ENCODE measurements at regions not wholly inside any gene's neighbourhood (a gene's known extent, or its start where the extent isn't known, plus 50 kb on each side); places are given as distances from the start of the nearest gene placed in this dataset.
"Not testable (repeated sequence)": the region's sequence is repeated elsewhere in the genome, so short reads cannot be mapped to it uniquely, and the experiment has no call there.

DNA sequence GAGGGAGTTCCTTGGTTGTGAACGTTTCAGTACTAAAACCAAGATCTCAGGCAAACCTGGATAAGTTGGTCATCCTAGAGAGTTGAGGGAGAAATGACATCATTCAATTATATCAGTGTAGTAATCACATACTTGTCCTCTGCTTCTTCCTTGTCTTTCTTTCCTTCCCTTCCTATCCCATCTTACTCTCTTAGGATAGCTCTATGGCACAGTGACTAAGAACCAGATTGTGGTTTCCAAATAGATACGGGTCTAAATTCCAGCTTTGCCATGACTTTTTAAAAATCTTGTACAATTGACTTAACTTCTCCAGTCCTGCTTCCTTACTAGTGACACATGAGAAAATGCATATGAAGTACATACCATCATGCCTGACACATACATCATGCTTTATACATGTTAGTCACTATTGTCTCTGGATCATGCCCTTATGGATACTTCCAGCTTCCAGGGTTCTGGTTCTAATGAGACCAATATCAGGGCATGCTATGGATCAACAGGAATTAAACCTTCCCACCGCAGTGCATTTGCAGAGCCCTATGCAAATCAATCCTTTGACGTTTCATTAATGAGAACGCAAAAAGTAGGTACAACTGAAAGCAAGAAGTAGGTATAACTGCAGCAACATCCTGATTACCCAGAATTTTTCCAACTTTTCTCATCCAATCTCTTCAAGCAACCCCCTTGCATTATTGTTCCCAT lies 168.0 kb upstream of the KLF7 start:
- H3K4me3 ChIP-seq, result no peak overlapping the region
- no peaks in the 10 kb centered on the region for H3K4me1 ChIP-seq
- H3K27me3 ChIP-seq, result no peaks in the 10 kb centered on the region
- no peak for DNase-seq
- no peak overlapping the region for H3K27ac ChIP-seq
- no peaks in the 10 kb centered on the region for H3K36me3 ChIP-seq
- H3K9me3 ChIP-seq (replicated peaks), result no peaks in the 10 kb centered on the region

DNA sequence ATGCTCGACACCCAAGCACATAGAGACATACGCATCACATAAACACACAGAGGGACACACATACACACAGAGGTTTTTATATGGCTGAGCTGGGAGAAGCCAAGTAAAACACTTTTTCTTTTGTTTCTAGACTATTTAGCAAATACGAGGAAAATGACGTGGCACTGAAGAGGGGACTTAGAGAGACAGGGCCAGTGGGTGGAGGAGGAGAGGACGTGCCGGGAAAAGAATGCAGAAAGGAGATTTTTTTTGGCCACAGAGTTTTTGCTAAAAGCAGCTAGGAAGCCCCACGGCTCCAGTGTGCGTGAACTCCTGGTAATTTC lies 168.5 kb upstream of the KLF7 start:
- H3K4me1 ChIP-seq, result no peaks in the 10 kb centered on the region
- peak overlapping the region; percentile 33 for H3K4me3 ChIP-seq
- 0 out of 2 replicates have a peak overlapping the region, but pooled peaks have one; percentile 12 for H3K27ac ChIP-seq
- no peaks in the 10 kb centered on the region for H3K36me3 ChIP-seq
- no peak for DNase-seq
- no peaks in the 10 kb centered on the region for H3K9me3 ChIP-seq (replicated peaks)
- no peaks in the 10 kb centered on the region for H3K27me3 ChIP-seq

DNA sequence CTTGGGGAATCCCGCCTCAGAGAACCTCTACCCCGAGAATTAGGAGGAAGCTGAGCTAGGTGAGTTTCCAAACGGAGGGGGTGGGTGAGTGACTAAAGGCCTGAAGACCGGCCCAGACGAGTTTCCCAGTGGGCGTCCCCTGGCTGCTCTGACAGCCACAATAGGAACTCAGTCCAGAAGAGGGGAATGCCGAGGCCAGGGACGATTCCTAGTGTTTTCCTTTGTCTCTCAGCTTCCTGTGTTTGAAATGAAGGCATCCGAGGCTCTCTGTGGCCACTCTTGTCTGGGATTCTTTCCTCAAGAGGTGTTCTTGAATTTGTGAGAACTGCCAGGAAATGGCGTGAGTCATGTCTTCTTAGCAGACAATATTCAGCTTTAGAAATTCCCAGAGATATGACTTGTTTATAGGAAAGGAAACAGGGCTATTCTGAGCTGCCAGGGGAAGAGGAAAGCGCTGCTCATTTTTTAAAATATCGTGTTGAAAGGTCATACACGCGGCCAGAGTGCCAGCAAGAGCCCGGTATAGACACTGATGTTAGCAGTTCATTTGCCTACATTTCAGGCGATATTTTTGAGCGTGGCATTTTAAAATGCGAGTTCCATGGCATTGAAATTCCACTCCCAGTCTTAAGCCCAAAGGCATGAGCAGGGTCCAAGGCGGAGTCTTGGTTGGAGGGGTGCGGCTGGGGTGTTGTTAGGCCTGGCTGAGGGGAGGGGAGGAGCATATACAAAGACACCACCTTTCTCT lies 169.1 kb upstream of the KLF7 start:
- no peaks in the 10 kb centered on the region for H3K4me1 ChIP-seq
- peak; percentile 26 to 42 for DNase-seq
- no peaks in the 10 kb centered on the region for H3K9me3 ChIP-seq (replicated peaks)
- H3K4me3 ChIP-seq, result peak overlapping the region; percentile 33
- no peaks in the 10 kb centered on the region for H3K27me3 ChIP-seq
- H3K27ac ChIP-seq, result 0 out of 2 replicates have a peak overlapping the region, but pooled peaks have one; percentile 12
- no peaks in the 10 kb centered on the region for H3K36me3 ChIP-seq

DNA sequence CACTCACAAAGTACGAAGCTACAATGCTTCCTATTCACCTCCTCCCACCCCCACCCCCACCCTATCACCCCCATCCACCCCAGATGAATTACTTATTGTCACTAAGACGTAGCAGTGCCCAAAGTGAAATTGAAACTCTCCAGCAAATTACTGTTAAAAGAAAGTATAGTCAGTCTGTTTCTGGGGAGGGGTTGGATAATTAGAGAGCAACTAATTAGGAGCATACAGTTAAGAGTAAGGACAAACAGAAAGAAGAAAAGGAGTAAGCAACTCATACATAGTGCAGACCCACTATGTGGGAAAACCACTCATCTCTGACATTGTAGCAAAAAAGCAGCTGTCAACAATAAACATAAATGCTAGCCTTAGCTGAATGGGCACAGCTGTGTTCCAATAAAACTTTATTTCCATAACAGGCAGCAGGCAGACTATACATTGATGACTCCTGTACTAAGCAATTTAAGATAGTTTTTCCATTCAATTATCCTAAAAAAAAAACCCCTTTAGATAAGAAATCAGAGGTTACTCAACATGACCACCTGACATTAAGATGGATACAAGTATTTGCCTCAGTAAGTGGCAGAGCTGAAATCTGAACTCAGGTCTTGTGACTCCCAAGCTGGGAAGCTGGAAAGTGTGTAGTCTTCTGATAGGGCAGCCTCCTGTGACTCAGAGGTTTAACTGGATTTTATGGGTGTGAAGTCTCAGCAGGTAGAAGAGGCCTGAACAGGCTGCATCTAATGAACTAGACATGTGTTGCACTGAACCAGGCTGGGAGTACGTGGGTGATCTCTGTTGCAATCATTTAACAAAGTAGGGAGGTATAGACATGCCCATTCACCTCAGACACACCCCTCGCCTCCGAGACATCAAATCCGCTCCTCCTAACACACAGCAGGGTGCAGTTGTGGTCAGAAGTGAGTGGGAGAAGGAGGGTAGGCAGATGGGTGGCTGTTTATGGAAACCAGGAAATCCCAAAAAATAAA lies 171.8 kb upstream of the KLF7 start:
- Histone ChIP-seq H3K9me3 (replicated peaks) (no peaks in the 10 kb centered on the region), H3K4me1 (no peaks in the 10 kb centered on the region), H3K27ac (no peak overlapping the region), H3K27me3 (no peaks in the 10 kb centered on the region), H3K4me3 (no peak overlapping the region), H3K36me3 (no peaks in the 10 kb centered on the region)
- no peak for DNase-seq

DNA sequence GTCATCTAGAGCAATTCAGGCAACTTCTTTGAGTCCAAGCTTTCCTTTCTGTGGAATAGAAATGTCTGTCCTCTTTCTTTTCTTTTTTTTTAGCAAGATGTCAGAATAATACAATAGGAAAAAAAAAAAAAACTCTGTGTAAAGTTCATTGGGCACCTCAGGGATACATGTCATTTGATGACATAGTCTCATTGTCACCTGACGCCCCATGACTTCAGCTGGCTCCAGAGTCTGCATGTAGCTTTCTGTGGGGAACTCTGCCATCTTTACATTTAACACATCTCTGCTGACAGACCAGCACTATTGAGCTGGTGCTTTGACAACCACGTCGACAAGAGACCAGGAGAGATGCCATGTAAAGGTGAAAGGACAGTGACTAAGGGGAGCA lies 172.5 kb upstream of the KLF7 start:
- Histone ChIP-seq H3K4me1 (no peaks in the 10 kb centered on the region), H3K4me3 (no peak overlapping the region), H3K27me3 (no peaks in the 10 kb centered on the region), H3K27ac (no peak overlapping the region), H3K9me3 (replicated peaks) (no peaks in the 10 kb centered on the region), H3K36me3 (no peaks in the 10 kb centered on the region)
- DNase-seq, result no peak

DNA sequence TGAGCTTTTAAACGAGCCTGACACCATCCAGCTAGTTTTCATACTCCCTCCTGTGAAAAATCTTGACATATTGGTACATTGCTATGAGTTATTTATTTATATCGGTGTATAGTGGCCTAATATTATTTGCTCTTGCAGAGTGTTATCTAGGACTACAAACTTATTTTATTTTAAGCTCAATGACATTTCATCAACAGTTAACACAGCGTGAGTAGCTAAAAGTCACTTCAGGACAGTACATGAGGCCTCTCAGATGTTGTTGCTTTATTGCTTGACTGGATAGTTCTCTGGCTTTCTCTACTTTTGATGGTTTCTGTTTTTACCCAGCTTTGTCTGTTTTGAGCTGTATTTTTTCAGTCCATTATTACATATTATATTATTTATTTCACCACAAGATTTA lies 172.9 kb upstream of the KLF7 start:
- Histone ChIP-seq H3K27ac (no peak overlapping the region), H3K36me3 (no peaks in the 10 kb centered on the region), H3K9me3 (replicated peaks) (no peaks in the 10 kb centered on the region), H3K4me3 (no peak overlapping the region), H3K27me3 (no peaks in the 10 kb centered on the region), H3K4me1 (no peaks in the 10 kb centered on the region)
- no peak for DNase-seq

DNA sequence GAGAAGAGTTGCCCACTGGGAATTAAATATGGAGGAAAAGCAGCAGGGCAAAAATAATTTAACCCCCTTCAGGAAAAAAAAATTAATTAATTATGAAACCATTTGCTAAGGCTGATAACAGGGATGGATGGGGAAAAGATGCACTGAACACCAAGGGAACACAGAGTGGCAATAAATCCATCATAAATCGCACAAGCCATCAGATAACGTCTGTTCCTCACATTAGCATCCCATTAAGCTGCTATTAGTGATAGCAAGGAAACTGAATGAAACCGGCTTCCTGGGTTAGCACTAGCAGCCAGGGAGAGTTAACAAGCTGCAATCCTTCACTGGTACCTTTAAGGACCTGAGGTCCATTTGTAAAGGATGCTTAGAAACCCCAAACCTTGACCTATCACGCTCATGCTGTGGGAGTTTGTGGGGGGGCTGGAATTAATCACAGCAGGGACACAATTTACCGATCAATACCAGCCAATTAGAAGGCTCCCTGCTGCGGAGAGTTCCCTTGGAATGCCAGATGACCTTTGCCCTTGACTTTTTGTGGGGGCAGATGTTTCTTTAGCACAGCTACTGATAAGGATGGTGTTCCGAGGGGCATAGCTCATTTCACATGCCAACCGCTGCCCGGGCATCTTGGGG lies 175.5 kb upstream of the KLF7 start:
- H3K27me3 ChIP-seq, result no peaks in the 10 kb centered on the region
- H3K27ac ChIP-seq, result no peak overlapping the region
- H3K36me3 ChIP-seq, result no peaks in the 10 kb centered on the region
- no peak overlapping the region for H3K4me3 ChIP-seq
- H3K4me1 ChIP-seq, result no peaks in the 10 kb centered on the region
- DNase-seq, result no peak
- no peaks in the 10 kb centered on the region for H3K9me3 ChIP-seq (replicated peaks)

DNA sequence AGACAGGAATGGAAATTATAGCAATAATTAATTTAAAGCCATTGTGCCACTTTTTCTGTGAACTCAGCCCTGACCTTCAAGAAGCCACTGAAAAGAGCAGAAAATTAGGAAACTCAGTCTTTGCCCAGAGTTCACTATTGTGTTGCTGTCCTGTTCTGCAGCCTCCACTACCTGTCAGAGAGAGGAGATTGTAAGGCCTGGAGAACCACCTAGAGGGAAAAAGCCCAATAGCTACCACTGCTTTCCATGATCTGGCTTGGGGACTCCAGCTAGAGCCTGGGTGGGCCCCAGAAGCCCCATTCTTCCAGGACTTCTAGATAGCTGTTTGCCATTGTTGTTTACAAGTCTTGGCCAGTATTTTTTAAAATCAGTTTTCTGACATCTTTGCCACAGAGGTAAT lies 176.1 kb upstream of the KLF7 start:
- H3K27ac ChIP-seq, result no peak overlapping the region
- no peak overlapping the region for H3K4me3 ChIP-seq
- no peaks in the 10 kb centered on the region for H3K36me3 ChIP-seq

DNA sequence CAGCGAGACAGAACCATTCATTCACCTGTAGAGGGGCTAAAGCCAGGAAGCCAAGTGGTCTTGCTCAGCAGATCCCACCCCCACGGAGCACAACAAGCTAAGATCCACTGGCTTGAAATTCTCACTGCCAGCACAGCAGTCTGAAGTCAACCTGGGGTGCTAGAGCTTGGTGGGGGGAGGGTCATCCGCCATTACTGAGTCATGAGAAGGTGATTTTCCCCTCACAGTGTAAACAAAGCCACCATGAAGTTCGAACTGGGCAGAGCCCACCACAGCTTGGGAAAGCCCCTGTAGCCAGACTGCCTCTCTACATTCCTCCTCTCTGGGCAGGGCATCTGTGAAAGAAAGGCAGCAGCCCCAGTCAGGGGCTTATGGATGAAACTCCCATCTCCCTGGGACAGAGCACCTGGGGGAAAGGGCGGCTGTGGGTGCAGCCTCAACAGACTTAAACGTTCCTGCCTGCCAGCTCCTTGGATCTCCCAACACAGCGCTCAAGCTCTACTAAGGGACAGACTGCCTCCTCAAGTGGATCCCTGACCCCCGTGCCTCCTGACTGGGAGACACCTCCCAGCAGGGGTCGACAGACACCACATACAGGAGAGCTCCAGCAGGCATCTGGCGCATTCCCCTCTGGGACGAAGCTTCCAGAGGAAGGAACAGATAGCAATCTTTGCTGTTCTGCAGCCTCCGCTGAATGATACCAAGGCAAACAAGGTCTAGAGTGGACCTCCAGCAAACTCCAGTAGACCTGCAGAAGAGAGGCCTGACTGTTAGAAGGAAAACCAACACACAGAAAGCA lies 179.0 kb upstream of the KLF7 start:
- not testable (repeated sequence) for DNase-seq; H3K27me3 ChIP-seq; H3K9me3 ChIP-seq (replicated peaks)

More for the DNA sequence above, 176.1 kb upstream of the KLF7 start:
- Histone ChIP-seq H3K4me1 (no peaks in the 10 kb centered on the region), H3K27me3 (no peaks in the 10 kb centered on the region), H3K9me3 (replicated peaks) (no peaks in the 10 kb centered on the region)
- no peak for DNase-seq

DNA sequence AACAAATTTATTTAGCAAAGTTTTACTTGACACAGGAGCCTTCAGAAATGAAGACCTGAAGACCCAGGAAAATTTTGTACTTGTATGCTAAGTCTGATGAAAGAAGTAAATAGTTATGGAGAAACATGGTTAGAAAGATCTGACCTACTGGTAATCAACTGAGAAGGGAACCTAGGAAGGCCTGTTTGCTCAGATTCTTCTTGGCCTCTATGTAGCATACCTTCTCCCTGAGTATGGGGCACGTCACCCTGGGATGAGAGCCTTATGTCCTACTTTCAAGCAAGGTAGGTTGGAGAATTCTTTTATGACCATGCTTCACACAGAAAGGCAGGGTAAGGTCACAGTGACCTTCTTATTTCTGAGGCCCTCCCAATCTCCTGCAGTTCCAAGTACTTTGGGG lies 178.6 kb upstream of the CREB1 start:
- H3K36me3 ChIP-seq, result no peaks in the 10 kb centered on the region
- H3K27me3 ChIP-seq, result no peaks in the 10 kb centered on the region
- no peak for DNase-seq
- H3K27ac ChIP-seq, result no peak overlapping the region
- H3K9me3 ChIP-seq (replicated peaks), result no peaks in the 10 kb centered on the region
- no peaks in the 10 kb centered on the region for H3K4me1 ChIP-seq
- H3K4me3 ChIP-seq, result no peak overlapping the region

More for the DNA sequence above, 179.0 kb upstream of the KLF7 start:
- H3K4me1 ChIP-seq, H3K27ac ChIP-seq, H3K36me3 ChIP-seq, H3K4me3 ChIP-seq: not testable (repeated sequence)

DNA sequence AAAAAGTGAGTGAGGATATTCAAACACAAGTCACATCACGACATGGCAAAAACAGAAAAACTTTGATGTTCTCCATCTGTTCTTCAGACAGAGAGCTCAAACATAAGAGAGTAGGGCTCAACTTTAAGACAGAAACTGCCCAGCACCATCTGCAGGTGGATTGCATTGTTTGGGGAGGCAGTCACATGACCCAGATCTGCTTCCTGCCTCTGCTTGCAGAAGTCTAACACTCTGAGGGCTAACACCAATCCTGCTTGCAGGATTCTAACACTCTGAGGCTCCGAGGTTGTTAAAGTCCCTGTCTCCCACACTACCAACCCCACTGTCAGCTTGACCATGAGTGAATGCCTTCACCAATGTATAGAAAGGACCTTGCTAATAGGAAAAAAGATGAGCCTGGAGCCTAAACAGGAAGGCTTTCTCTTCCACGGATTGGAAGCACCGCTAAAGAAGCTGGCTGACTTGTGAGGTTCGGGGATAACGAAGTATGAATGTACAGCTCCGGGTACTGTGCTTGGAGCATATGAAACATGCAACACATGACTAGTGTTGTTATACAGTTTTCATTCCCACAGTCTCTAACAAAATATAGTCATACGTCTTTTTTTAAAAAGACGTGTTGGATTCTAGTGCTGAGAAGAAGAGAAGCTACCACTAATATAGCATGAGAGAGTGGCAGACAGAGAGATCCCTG lies 176.6 kb upstream of the CREB1 start:
- Histone ChIP-seq H3K27me3 (no peaks in the 10 kb centered on the region), H3K4me3 (no peak overlapping the region), H3K27ac (no peak overlapping the region), H3K4me1 (no peaks in the 10 kb centered on the region), H3K9me3 (replicated peaks) (no peaks in the 10 kb centered on the region), H3K36me3 (no peaks in the 10 kb centered on the region)
- no peak for DNase-seq

DNA sequence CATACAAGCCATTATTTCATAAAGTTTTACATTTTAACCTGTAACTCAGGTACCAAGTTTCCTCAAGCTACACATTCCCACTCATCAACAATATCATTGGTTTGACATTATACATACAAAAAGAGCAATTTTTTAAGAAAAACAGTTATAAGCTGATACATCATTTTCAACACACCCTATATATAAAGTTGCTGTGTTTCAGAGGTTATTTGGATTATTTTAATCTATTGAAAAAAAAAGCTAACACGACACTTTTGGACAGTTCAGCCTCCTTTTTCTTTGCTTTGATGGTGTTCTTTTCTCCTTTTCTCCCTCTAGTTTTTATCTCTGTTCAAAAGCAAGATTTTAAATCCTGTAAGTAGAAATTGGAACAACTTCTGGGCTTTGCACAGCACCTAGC lies 175.9 kb upstream of the CREB1 start:
- H3K36me3 ChIP-seq, result no peaks in the 10 kb centered on the region

DNA sequence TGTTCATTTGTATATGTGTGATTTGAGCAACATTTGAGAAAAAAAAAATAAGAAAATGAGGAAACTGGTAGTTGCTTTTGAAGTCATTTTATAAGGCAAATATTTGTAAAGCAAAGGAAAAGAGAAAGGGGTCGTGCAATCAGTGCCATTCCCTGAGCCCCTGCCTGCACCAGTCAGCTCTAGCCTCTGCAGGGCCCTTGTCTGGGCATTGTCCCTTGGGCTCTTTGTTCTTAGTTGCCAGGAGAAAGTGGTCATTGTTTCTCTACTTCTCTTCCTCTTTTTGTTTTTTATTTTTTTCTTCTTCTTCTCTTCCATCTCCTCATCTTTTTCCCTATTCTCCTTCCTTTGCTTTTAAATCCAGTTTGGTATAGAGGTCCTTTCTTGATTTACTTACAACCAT lies 175.3 kb upstream of the CREB1 start:
- H3K9me3 ChIP-seq (replicated peaks), result no peaks in the 10 kb centered on the region
- no peaks in the 10 kb centered on the region for H3K4me1 ChIP-seq
- H3K27me3 ChIP-seq, result no peaks in the 10 kb centered on the region
- no peak overlapping the region for H3K4me3 ChIP-seq
- H3K36me3 ChIP-seq, result no peaks in the 10 kb centered on the region
- no peak overlapping the region for H3K27ac ChIP-seq
- no peak for DNase-seq

More for the DNA sequence above, 175.9 kb upstream of the CREB1 start:
- H3K9me3 ChIP-seq (replicated peaks), result no peaks in the 10 kb centered on the region
- no peak overlapping the region for H3K4me3 ChIP-seq
- no peaks in the 10 kb centered on the region for H3K27me3 ChIP-seq
- H3K27ac ChIP-seq, result no peak overlapping the region
- no peak for DNase-seq
- H3K4me1 ChIP-seq, result no peaks in the 10 kb centered on the region
